Endothelial cell of umbilical vein (primary cell): ENCODE measurements at regions not wholly inside any gene's neighbourhood (a gene's known extent, or its start where the extent isn't known, plus 50 kb on each side); places are given as distances from the start of the nearest gene placed in this dataset.

ENCODE experiments used
- BruUV-seq: library from RNA; stranded (reverse); fragments of 400-500 nt; replicated peaks from 2 replicates; lab custom pipeline; 2021; lab: Mats Ljungman, UMichigan
- CTCF ChIA-PET: fragments of 300-600, 350-600 bp; sonication (Branson Sonifier 250); formaldehyde crosslinking; loops from one replicate; lab custom pipeline; 2021; ENCODE audit warnings: antibody characterized with exemption, inconsistent platforms; lab: Charles Lee
- POLR2A ChIA-PET: fragments of 300-600, 350-600 bp; sonication (Branson Sonifier 250); formaldehyde crosslinking; loops from one replicate; lab custom pipeline; 2021; ENCODE audit warnings: antibody characterized with exemption, inconsistent platforms; lab: Charles Lee
- DNase-seq: peaks from one replicate; pipeline ENCODE4 v3.0.0-alpha.2; 2011; ENCODE audit warnings: low read depth, low spot score
- FAIRE-seq: peaks from 2 replicates; lab custom pipeline; 2011; peaks lifted over from hg19 to GRCh38; lab: Jason Lieb, UNC
- H2AFZ ChIP-seq: 2 replicates; pipeline ENCODE4 v1.6.0; 2012; ENCODE audit warnings: low read depth, low read length, control low read depth, inconsistent platforms
- H3K27ac ChIP-seq: 2 replicates; pipeline ENCODE4 v1.5.1; 2011; ENCODE audit warnings: low read depth, mild to moderate bottlenecking, control low read depth, low read length, moderate library complexity; ENCODE audit not compliant: insufficient read depth
- H3K27me3 ChIP-seq, 2 experiments: 2 replicates each; pipeline versions ENCODE4 v1.6.0 to v1.6.1; 2011; ENCODE audit warnings: low read length in 2 of 2, mixed read lengths in 1 of 2; ENCODE audit not compliant: control insufficient read depth in 2 of 2, insufficient read depth in 2 of 2
- H3K36me3 ChIP-seq, 2 experiments: 2 replicates in 1 of 2; 3 replicates in 1 of 2; pipeline ENCODE4 v1.5.1; 2011; ENCODE audit warnings: low read length in 2 of 2, mild to moderate bottlenecking in 1 of 2, moderate library complexity in 1 of 2; ENCODE audit not compliant: control insufficient read depth in 2 of 2, insufficient read depth in 2 of 2; ENCODE audit errors: extremely low read depth in 1 of 2
- H3K4me1 ChIP-seq: 3 replicates; pipeline ENCODE4 v1.5.1; 2011; ENCODE audit warnings: mild to moderate bottlenecking, low read length; ENCODE audit not compliant: control insufficient read depth, insufficient read depth; ENCODE audit errors: extremely low read depth
- H3K4me2 ChIP-seq: 2 replicates; pipeline ENCODE4 v1.6.1; 2011; ENCODE audit warnings: low read length, control low read depth, mixed read lengths; ENCODE audit not compliant: insufficient read depth
- H3K4me3 ChIP-seq, 3 experiments: fragments of 200-600 bp in 1 of 3; sonication (generic), shearing (Covaris generic) in 1 of 3; replicated peaks in 1 of 3; 2 replicates each; pipeline ENCODE4 v1.5.1; 2011 to 2016; ENCODE audit warnings: control low read depth in 3 of 3, low read length in 3 of 3, mild to moderate bottlenecking in 2 of 3, inconsistent platforms in 1 of 3, low read depth in 1 of 3, moderate library complexity in 1 of 3; ENCODE audit not compliant: insufficient read depth in 1 of 3
- H3K79me2 ChIP-seq: 2 replicates; pipeline ENCODE4 v1.6.0; 2012; ENCODE audit warnings: low read length, inconsistent platforms; ENCODE audit not compliant: control insufficient read depth, insufficient read depth
- H3K9ac ChIP-seq: replicated peaks from 2 replicates; pipeline ENCODE3; 2011; ENCODE audit warnings: low read length, control low read depth; ENCODE audit not compliant: insufficient read depth; ENCODE audit errors: extremely low read depth
- H3K9me1 ChIP-seq: replicated peaks from 3 replicates; pipeline ENCODE4 v1.6.0; 2011; ENCODE audit warnings: mild to moderate bottlenecking, low read length; ENCODE audit not compliant: control insufficient read depth, insufficient read depth; ENCODE audit errors: extremely low read depth
- H3K9me3 ChIP-seq: replicated peaks from 2 replicates; pipeline ENCODE4 v1.5.1; 2012; ENCODE audit warnings: low read length, inconsistent platforms; ENCODE audit not compliant: control insufficient read depth, insufficient read depth
- H4K20me1 ChIP-seq: replicated peaks from 2 replicates; pipeline ENCODE3; 2011; ENCODE audit warnings: mild to moderate bottlenecking, low read length; ENCODE audit not compliant: control insufficient read depth, insufficient read depth; ENCODE audit errors: extremely low read depth
- CTCF ChIP-seq, 2 donors: IDR thresholded peaks; 1 replicate in 1 of 2; 2 replicates in 1 of 2; pipeline ENCODE4 v1.5.1; 2011; ENCODE audit warnings: low read length in 2 of 2, mild to moderate bottlenecking in 2 of 2, moderate library complexity in 2 of 2, control low read depth in 1 of 2, inconsistent platforms in 1 of 2, low read depth in 1 of 2; ENCODE audit not compliant: insufficient read depth in 1 of 2; ENCODE audit errors: extremely low read depth in 1 of 2
- EZH2 ChIP-seq: IDR thresholded peaks from 2 replicates; pipeline ENCODE4 v1.6.1; 2012; ENCODE audit warnings: borderline replicate concordance, low read depth, mild to moderate bottlenecking, moderate library complexity, low read length, inconsistent platforms; ENCODE audit not compliant: severe bottlenecking
- GATA2 ChIP-seq: IDR thresholded peaks from 2 replicates; pipeline ENCODE4 v1.7.0; 2011; ENCODE audit warnings: low read depth, mild to moderate bottlenecking, moderate library complexity, mixed read lengths, low read length; ENCODE audit not compliant: insufficient read length, insufficient read depth
- MAX ChIP-seq: IDR thresholded peaks from 2 replicates; pipeline ENCODE4 v1.6.1; 2011; ENCODE audit not compliant: insufficient read depth, insufficient read length
- MYC ChIP-seq: IDR thresholded peaks from one replicate; pipeline ENCODE4 v1.6.1; 2011; ENCODE audit warnings: mild to moderate bottlenecking, low read depth, low read length
- POLR2A ChIP-seq: IDR thresholded peaks from 2 replicates; pipeline ENCODE4 v1.6.1; 2012; ENCODE audit warnings: low read depth, mild to moderate bottlenecking, control low read depth, low read length
- POLR2AphosphoS5 ChIP-seq: IDR thresholded peaks from 2 replicates; pipeline ENCODE4 v1.6.1; 2012; ENCODE audit warnings: low read depth, mild to moderate bottlenecking, control low read depth, low read length, moderate library complexity; ENCODE audit not compliant: insufficient read depth
- dilution Hi-C: fragments of 300-500 bp; cut with MboI; formaldehyde crosslinking; loops from one replicate; pipeline ENCODE4 v1.15.0; 2019; ENCODE audit warnings: low sequenced_read_pairs; ENCODE audit not compliant: extremely low pct_ligation_motif_present
- intact Hi-C: fragments of 100-400 bp; cut with micrococcal nuclease; formaldehyde crosslinking; loops from one replicate; pipeline ENCODE4 v1.10.0; 2022

DNA sequence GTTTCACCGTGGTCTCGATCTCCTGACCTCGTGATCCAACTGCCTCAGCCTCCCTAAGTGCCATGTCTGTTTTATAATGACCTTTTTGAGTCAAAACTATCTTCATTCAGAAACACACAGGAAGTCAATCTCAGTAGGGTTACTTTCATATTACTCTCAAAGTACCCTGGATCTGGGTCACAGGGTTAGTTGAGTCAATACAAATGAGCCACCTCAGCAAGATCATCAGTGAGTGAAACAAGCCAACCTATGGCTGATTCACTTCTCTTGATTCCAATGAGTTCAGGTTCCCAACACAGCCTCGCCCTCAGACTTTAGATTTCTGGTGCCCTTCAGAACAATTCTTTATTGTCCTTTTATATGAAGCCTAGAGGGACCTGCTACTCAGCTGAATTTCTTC is 76.9 kb downstream of the ZC3H11B start:
- Histone ChIP-seq H3K27me3 (no peaks in the 10 kb centered on the region), H3K27ac (no peak overlapping the region), H3K9ac (no peak overlapping the region), H3K79me2 (no peaks in the 10 kb centered on the region), H2AFZ (no peak overlapping the region), H3K4me2 (no peak overlapping the region), H4K20me1 (no peaks in the 10 kb centered on the region), H3K9me3 (no peaks in the 10 kb centered on the region), H3K36me3 (no peaks in the 10 kb centered on the region), H3K4me3 (no peak overlapping the region), H3K4me1 (no peaks in the 10 kb centered on the region), H3K9me1 (no peaks in the 10 kb centered on the region)
- DNase-seq (no peak), FAIRE-seq (no peak)
- CTCF ChIA-PET, result no interaction called here
- intact Hi-C loops, result no loop called here
- no peak for TF ChIP-seq MAX
- no peak for TF ChIP-seq MYC
- TF ChIP-seq EZH2, result no peak
- no peak for TF ChIP-seq CTCF (IDR thresholded peaks at IDR 0.05; ENCODE audit: extremely low read depth in 1 of 2, insufficient read depth in 1 of 2, low read depth in 1 of 2, low read length in 2 of 2)
- no peak for TF ChIP-seq POLR2A
- TF ChIP-seq GATA2, result no peak
- no peak for TF ChIP-seq POLR2AphosphoS5
- POLR2A ChIA-PET, result no interaction called here
- dilution Hi-C loops, result no loop called here
- BruUV-seq, result no TSS peak
